ENCODE measurements at regions not wholly inside any gene's neighbourhood (a gene's known extent, or its start where the extent isn't known, plus 50 kb on each side); places are given as distances from the start of the nearest gene placed in this dataset.

GRCh38 chr20:61056116-61056515 is 195.9 kb upstream of the CDH4 start:
- no peak for TF ChIP-seq POLR2AphosphoS5 (IDR thresholded peaks at IDR 0.05; ENCODE audit: low read depth, low read length)
- TF ChIP-seq SIN3A (IDR thresholded peaks at IDR 0.05; ENCODE audit: borderline replicate concordance, insufficient read depth, low read depth, low read length), result no peak
- TF ChIP-seq CTCF (IDR thresholded peaks at IDR 0.05), result no peak
- no peak for TF ChIP-seq REST (IDR thresholded peaks at IDR 0.05; ENCODE audit: insufficient read depth in 1 of 2, low read depth in 2 of 2, low read length in 1 of 2)

Data from Panc1 (cell line).